B cell (primary cell): ENCODE measurements at regions not wholly inside any gene's neighbourhood (a gene's known extent, or its start where the extent isn't known, plus 50 kb on each side); places are given as distances from the start of the nearest gene placed in this dataset.

Experiments
- ATAC-seq: fragments of 200-7000 bp; cut with Tn5 transposase; one replicate; pipeline ENCODE4 v1.10.0; 2021; ENCODE audit warnings: low read depth, mild to moderate bottlenecking, moderate number of reproducible peaks, moderate library complexity
- CTCF ChIA-PET: fragments of 350-600 bp; sonication (Branson Sonifier 250); formaldehyde crosslinking; loops from one replicate; lab custom pipeline; 2021; ENCODE audit warnings: antibody characterized with exemption, inconsistent platforms; lab: Charles Lee
- POLR2A ChIA-PET: fragments of 350-600 bp; sonication (Branson Sonifier 250); formaldehyde crosslinking; loops from one replicate; lab custom pipeline; 2021; ENCODE audit warnings: antibody characterized with exemption; lab: Charles Lee
- DNase-seq: peaks from one replicate; pipeline ENCODE4 v3.0.0; 2013
- H2AFZ ChIP-seq: 2 replicates; pipeline ENCODE4 v1.6.1; 2012; ENCODE audit warnings: mild to moderate bottlenecking, low read depth, low read length; ENCODE audit not compliant: insufficient read depth, poor library complexity, severe bottlenecking
- H3K27ac ChIP-seq, 2 donors: 1 replicate in 1 of 2; 2 replicates in 1 of 2; pipeline ENCODE4 v1.5.1; 2012 to 2013; ENCODE audit warnings: low read length in 2 of 2, mild to moderate bottlenecking in 2 of 2, moderate library complexity in 1 of 2
- H3K27me3 ChIP-seq, 4 experiments: fragments of 200-600 bp in 1 of 4; sonication (generic) in 1 of 4; replicated peaks in 1 of 4; 1 replicate in 2 of 4; 2 replicates in 2 of 4; pipeline versions ENCODE4 v1.6.1 to v1.7.0; 2013 to 2016; ENCODE audit warnings: low read length in 3 of 4, mild to moderate bottlenecking in 2 of 4, mixed read lengths in 1 of 4, moderate library complexity in 1 of 4; ENCODE audit not compliant: insufficient read depth in 4 of 4, control insufficient read depth in 3 of 4; ENCODE audit errors: control extremely low read depth in 1 of 4
- H3K36me3 ChIP-seq, 2 experiments: replicated peaks in 1 of 2; 1 replicate in 1 of 2; 2 replicates in 1 of 2; pipeline versions ENCODE4 v1.6.1 to v1.7.1; 2013; ENCODE audit warnings: low read length in 1 of 2; ENCODE audit not compliant: insufficient read depth in 2 of 2, control insufficient read depth in 1 of 2; ENCODE audit errors: control extremely low read depth in 1 of 2, extremely low read depth in 1 of 2
- H3K4me1 ChIP-seq, 2 donors: fragments of 200-600 bp in 1 of 2; sonication (generic) in 1 of 2; 1 replicate in 1 of 2; 2 replicates in 1 of 2; pipeline versions ENCODE4 v1.5.1 to v1.6.1; 2013 to 2017; ENCODE audit warnings: low read length in 2 of 2; ENCODE audit not compliant: control insufficient read depth in 2 of 2, insufficient read depth in 2 of 2
- H3K4me2 ChIP-seq: replicated peaks from 2 replicates; pipeline ENCODE3; 2012; ENCODE audit warnings: mild to moderate bottlenecking, low read depth, low read length; ENCODE audit not compliant: poor library complexity, severe bottlenecking
- H3K4me3 ChIP-seq, 5 experiments: fragments of 200-600 bp in 1 of 5; sonication (generic) in 1 of 5; 1 replicate in 3 of 5; 2 replicates in 2 of 5; pipeline versions ENCODE4 v1.5.1 to v1.7.0; 2011 to 2016; ENCODE audit warnings: low read length in 4 of 5, mild to moderate bottlenecking in 4 of 5, low read depth in 2 of 5, control low read depth in 1 of 5, moderate library complexity in 1 of 5; ENCODE audit not compliant: insufficient read depth in 1 of 5; ENCODE audit errors: control extremely low read depth in 1 of 5, extremely low read depth in 1 of 5
- H3K79me2 ChIP-seq: fragments of 200-600 bp; sonication (generic); one replicate; pipeline ENCODE4 v1.6.0; 2016; ENCODE audit warnings: low read length; ENCODE audit not compliant: control insufficient read depth, insufficient read depth
- H3K9ac ChIP-seq: fragments of 200-600 bp; sonication (generic); 2 replicates; pipeline ENCODE4 v1.6.1; 2017; ENCODE audit warnings: mild to moderate bottlenecking, low read length, moderate library complexity
- H3K9me3 ChIP-seq, 3 donors: one replicate each; pipeline versions ENCODE4 v1.6.1 to v1.7.1; 2013; ENCODE audit warnings: low read length in 2 of 3; ENCODE audit not compliant: control insufficient read depth in 2 of 3, insufficient read depth in 1 of 3; ENCODE audit errors: control extremely low read depth in 1 of 3
- H4K20me1 ChIP-seq: 2 replicates; pipeline ENCODE4 v1.6.0; 2012; ENCODE audit warnings: mild to moderate bottlenecking, low read length; ENCODE audit not compliant: insufficient read depth, control insufficient read depth, poor library complexity, severe bottlenecking
- H3K27ac Mint-ChIP-seq: one replicate; pipeline ENCODE4 v1.8.0; 2021; ENCODE audit warnings: mixed read lengths
- H3K27me3 Mint-ChIP-seq: one replicate; pipeline ENCODE4 v1.8.0; 2021; ENCODE audit warnings: mixed read lengths
- H3K4me1 Mint-ChIP-seq: one replicate; pipeline ENCODE4 v1.8.0; 2021; ENCODE audit warnings: mixed read lengths
- H3K4me3 Mint-ChIP-seq: one replicate; pipeline ENCODE4 v1.8.0; 2021; ENCODE audit warnings: mixed read lengths
- H3K9me3 Mint-ChIP-seq: one replicate; pipeline ENCODE4 v1.8.0; 2022; ENCODE audit warnings: mixed read lengths; ENCODE audit not compliant: insufficient read depth
- CTCF ChIP-seq: fragments of 200-600 bp; IDR thresholded peaks from one replicate; pipeline ENCODE4 v1.8.0; 2022; ENCODE audit warnings: antibody characterized with exemption, mild to moderate bottlenecking
- EZH2 ChIP-seq: IDR thresholded peaks from 2 replicates; pipeline ENCODE4 v1.6.1; 2012; ENCODE audit warnings: borderline replicate concordance, low read depth, mild to moderate bottlenecking, moderate library complexity, low read length; ENCODE audit not compliant: insufficient read depth, poor library complexity, severe bottlenecking
- WGBS: methylation state at CpG from one replicate; pipeline ENCODE4 v1.1.5; 2013; ENCODE audit warnings: missing lambda C conversion rate; ENCODE audit not compliant: insufficient coverage; 5-methylcytosine and 5-hydroxymethylcytosine counted together
- intact Hi-C: fragments of 100-400 bp; cut with micrococcal nuclease; formaldehyde crosslinking; loops from one replicate; pipeline ENCODE4 v1.10.0; 2022

- no peak for TF ChIP-seq CTCF
- no peak for TF ChIP-seq EZH2
- no peak overlapping the region for H2AFZ ChIP-seq
- H4K20me1 ChIP-seq, result no peaks in the 10 kb centered on the region
- peaks cover 0 to 11% (median 0%) of the 10 kb centered on the region in 3 donors for H3K9me3 ChIP-seq
- Mint-ChIP-seq H3K27me3 (peaks cover 7% of the 10 kb centered on the region), H3K4me1 (no peaks in the 10 kb centered on the region), H3K4me3 (no peak overlapping the region), H3K27ac (no peak overlapping the region), H3K9me3 (peaks cover 2% of the 10 kb centered on the region)
- ChIA-PET POLR2A (no interaction called here), CTCF (no interaction called here)
- H3K79me2 ChIP-seq, result no peaks in the 10 kb centered on the region
- no peaks in the 10 kb centered on the region for H3K36me3 ChIP-seq
- H3K9ac ChIP-seq, result no peak overlapping the region
- ATAC-seq, result no peak
- no peak for DNase-seq
- H3K27ac ChIP-seq, result no peak overlapping the region
- WGBS, result 100% methylated on average over 4 of the region's 5 CpGs
- H3K27me3 ChIP-seq, result no peaks in the 10 kb centered on the region
- H3K4me1 ChIP-seq, result no peaks in the 10 kb centered on the region
- intact Hi-C loops, result no loop called here
- no peak overlapping the region for H3K4me2 ChIP-seq
- H3K4me3 ChIP-seq, result no peak overlapping the region
Observed at GRCh38 chr2:129793431-129793902, 186.0 kb upstream of the RAB6C start.

GRCh38 chr2:129794116-129794515, 185.3 kb upstream of the RAB6C start:
- peaks cover 0 to 11% (median 0%) of the 10 kb centered on the region in 3 donors for H3K9me3 ChIP-seq
- no peaks in the 10 kb centered on the region for H4K20me1 ChIP-seq
- no peak overlapping the region for H3K9ac ChIP-seq
- no peaks in the 10 kb centered on the region for H3K9me3 Mint-ChIP-seq
- no peaks in the 10 kb centered on the region for H3K79me2 ChIP-seq
- no peak overlapping the region for H3K27ac ChIP-seq
- no peak overlapping the region for H3K4me3 ChIP-seq
- H3K4me1 Mint-ChIP-seq, result no peaks in the 10 kb centered on the region
- H3K27me3 Mint-ChIP-seq, result peaks cover 7% of the 10 kb centered on the region
- H3K4me2 ChIP-seq, result no peak overlapping the region
- intact Hi-C loops, result no loop called here
- H3K36me3 ChIP-seq, result no peaks in the 10 kb centered on the region
- no peak overlapping the region for H2AFZ ChIP-seq
- ChIA-PET POLR2A (no interaction called here), CTCF (no interaction called here)
- WGBS, result 75% methylated on average over 5 of the region's 5 CpGs
- ATAC-seq (no peak), DNase-seq (no peak)
- H3K27me3 ChIP-seq, result no peaks in the 10 kb centered on the region
- no peak overlapping the region for H3K4me3 Mint-ChIP-seq
- no peak overlapping the region for H3K27ac Mint-ChIP-seq
- TF ChIP-seq EZH2, result no peak
- TF ChIP-seq CTCF, result no peak
- no peaks in the 10 kb centered on the region for H3K4me1 ChIP-seq
